SH-SY5Y (cell line): ENCODE measurements at regions not wholly inside any gene's neighbourhood (a gene's known extent, or its start where the extent isn't known, plus 50 kb on each side); places are given as distances from the start of the nearest gene placed in this dataset.

Experiments
- GATA2 ChIP-seq: IDR thresholded peaks from 2 replicates; pipeline ENCODE4 v1.6.1; 2011; ENCODE audit warnings: mild to moderate bottlenecking, low read depth, low read length
- GATA3 ChIP-seq: IDR thresholded peaks from 2 replicates; pipeline ENCODE4 v1.6.1; 2011; ENCODE audit warnings: low read depth, mild to moderate bottlenecking, low read length, moderate library complexity

DNA sequence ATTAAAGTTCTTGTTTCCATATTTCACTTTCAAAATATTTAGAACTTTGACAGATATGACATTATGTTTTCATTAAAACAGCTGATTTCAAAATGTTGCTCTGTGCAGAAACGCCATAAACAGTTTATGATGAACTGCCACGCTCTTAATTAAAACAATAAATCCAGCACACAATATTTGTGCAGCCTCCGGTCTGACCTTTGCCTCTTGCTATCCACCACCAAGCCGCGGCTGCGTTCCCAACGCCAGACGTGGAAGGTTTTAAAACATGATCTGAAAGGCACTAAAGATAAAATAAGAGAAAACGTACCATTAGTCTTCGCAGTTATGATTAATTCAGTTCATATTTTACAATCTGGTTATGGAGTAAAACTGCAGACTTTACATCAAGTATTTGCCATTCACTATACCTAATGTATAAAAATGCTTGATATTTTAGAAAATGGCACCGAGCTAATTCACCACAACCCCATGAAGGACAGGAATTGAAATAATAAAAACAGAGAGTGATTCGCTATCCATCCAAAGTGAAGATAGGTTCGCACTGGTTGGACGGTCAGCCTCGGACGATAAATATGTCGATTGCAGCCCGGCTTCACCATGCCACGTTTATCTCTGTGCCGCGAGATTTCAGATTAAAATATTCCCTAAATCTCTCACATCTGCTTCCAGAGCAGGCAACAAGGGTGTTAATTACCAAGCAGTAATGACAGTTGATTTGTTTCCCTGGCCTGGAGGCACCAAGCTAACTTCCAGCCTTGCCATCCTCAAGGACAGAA lies 103.3 kb upstream of the ZNF507 start:
- TF ChIP-seq GATA3 (no peak), GATA2 (no peak)

DNA sequence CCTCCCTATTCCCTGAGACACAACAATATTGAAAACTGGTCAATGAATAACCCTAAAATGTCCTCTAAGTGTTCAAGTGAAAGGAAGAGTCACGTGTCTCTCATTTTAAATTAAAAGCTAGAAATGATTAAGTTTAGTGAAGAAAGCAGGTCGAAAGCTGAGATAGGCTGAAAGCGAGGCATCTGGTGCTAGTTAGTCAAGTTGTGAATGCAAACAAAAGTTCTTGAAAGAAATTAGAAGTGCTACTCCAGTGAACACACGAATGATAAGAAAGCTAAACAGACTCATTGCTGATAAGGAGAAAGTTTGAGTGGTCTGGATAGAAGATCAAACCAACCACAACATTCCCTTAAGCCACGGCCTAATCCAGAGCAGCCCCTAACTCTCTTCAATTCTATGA lies 99.4 kb upstream of the ZNF507 start:
- TF ChIP-seq GATA2 (no peak), GATA3 (no peak)

DNA sequence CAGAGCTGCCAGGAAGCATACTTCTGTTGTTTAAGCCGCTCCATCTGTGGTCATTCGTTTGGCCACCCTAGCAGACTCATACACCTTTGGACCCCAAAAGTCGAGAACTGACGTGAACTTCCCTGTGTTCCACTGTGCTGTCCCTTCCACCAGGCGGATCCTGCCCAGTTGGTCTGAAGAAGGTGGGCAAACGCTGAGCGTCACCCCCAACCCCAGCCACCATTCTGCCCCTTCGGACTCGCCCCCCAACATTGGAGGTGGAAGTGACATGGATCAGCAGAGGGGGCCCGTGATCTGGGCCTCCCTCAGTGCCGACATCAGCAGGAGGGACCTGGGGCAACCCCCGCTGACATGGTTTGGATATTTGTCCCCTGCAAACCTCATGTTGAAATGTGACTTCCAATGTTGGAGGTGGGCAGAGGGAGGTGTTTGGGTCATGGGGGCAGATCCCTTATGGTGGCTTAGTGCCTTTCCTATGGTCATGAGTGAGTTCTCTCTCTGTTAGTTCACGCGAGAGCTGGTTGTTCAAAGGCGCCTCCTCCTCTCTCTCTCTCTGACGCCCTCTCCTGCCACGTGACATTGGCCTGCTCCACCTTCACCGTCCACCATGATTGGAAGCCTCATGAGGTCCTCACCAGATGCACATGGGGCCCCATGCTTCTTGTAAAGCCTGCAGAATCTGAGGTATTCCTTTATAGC lies 93.6 kb upstream of the ZNF507 start:
- no peak for TF ChIP-seq GATA3
- no peak for TF ChIP-seq GATA2

GRCh38 chr19:32252333-32252669 lies 93.1 kb upstream of the ZNF507 start:
- TF ChIP-seq GATA2, result no peak
- TF ChIP-seq GATA3, result no peak

DNA sequence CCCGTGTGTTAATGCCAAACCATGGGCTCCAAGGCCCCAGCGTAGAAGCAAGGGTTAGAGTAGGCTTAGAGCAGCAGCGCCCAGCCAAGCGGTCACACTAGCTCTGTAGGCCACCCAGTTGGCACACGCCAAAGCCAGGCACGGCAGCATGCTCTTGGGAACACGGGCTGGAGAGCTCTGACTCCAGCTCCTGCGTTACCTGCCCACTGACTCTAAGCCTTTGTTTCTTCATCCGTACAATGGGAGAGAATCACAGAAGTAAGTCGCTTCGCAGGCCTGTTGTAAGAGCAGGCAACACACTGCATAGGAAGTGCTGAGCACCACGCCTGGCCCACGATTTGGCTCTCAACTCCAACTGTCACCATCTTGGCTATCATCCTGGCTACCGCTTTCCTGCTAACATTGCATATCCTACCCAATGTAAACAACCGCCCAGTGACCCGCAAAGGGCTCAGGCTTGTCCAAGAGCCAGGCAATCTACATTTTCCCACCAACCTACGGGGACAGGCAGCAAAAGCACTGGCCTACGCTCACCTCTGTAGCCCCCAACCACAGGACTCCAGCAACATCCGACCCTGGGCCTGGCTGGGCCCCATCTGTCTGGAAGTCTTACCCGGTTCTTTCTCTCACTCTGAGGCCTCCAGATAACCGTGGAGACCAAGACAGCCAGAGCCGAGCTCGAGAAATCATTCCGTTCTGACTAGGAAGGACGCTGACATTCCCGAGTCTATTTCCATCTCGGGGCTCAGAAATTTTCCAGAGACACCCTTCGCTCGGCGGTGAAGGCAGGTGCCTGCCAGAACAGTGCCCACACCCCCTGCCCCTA lies 91.5 kb upstream of the ZNF507 start:
- TF ChIP-seq GATA3 (no peak), GATA2 (no peak)

DNA sequence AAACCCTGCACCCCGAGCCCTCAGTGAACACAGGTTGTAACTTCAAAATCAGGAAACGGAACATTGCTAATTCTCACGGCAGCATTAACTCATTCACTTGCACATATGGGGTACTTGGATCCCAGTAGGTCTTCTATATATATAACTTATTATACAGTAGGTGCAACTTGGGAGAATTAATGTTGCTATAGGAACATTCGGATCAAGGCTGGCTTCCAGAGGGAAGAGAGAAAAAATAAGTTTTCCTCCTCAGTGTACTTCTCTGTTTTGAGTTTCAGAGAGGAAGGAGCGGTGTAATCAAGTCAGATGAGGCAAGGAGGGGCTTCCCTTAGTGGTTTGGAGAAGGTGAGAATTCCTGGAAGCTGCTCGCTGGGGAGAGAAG lies 90.9 kb upstream of the ZNF507 start:
- no peak for TF ChIP-seq GATA3
- no peak for TF ChIP-seq GATA2

DNA sequence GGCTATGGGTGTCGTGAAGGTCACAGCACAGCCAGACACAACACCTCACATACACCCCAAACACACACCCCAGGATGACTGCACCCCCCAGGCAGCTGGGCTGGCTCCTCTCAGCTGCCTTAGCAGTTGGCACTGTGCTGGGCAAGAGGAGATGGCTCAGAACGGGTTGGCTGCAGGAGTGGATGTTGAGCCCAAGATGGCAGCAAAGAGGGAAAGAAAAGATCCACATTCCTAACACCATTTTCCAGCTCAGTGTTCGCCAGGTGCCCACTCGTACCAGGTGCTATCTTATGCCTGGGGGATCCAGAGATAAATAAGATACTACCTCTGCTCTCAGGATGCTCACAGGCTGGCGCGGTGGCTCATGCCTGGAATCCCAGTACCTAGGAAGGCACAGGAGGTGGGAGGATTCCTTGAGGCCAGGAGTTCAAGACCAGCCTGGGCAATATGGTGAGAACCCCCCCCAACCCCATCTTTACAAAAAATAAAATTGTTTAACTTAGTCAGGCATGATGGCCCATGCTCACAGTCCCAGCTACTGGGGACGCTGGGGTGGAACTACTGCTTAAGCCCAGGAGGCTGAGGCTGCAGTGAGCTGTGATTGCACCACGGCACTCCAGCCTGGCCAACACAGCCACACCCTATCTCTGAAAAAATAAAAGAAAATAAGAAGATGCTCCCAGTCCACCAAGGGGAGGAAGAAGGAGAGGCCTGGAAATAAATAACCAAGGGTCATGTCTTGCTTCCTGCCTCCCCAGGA lies 89.7 kb upstream of the ZNF507 start:
- TF ChIP-seq GATA2, result no peak
- TF ChIP-seq GATA3, result no peak

DNA sequence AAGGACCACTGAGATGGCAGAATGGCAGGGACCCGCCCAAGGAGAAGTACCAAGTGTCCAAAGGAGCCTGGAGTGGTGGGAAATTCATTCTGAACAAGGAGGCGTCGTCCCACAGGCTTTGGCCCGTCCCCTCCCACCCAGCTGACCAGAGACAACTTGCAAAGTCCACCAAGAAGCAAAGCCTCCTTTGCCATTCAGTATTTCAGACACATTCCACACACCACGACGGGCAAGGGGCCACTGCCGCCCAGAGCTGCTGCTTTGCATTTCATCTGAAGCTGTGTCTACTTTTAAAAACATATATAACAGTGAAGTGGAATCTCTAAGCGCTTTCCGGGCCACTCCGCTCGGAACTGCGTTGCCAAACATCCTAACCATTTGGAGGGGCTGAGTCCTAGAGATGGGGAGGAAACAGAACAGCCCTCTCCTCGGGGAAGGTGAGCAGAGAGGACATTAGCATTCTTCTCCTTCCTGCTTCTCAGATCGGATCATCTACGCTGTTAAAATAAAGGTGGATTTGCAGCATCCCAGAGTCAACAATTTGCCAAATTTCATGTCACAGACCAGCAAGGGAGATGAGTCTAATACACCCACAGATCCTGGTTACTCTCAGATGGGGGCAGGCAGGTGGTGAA lies 89.0 kb upstream of the ZNF507 start:
- TF ChIP-seq GATA2 (no peak), GATA3 (no peak)

DNA sequence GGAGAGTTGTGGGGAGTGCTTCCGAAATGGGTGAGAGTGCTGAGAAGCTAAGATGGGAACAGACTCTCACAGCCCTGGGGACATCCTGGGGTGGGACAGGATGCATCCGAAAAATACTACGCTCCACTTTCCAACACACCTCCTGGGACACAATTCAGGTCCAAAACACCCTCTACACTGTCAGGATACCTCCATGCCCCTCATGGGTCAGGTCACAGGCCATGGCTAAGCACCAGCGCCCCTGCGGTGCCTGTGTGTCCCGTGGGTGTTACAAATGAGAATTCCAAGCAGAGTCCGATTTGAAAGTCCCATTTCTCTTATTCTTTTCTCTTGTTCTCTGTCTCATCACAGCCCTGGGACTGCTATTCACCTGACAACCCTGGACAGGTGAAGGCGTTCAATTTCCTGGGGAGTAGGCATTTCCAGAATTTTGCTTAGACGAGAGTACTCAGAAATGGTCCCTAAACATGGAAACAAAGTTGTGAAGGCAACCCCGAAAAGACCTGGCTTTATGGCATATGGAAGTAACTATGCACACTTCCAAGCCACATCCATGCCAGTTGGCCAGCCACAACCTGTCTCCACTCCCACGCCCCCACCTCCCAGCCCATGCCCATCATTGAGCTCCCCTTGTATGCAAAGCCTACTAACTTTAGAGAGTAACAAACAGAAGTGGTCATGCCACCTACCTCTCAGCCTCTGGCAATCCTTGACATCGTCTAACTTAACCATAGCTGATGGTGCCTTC lies 87.9 kb upstream of the ZNF507 start:
- no peak for TF ChIP-seq GATA3
- no peak for TF ChIP-seq GATA2

DNA sequence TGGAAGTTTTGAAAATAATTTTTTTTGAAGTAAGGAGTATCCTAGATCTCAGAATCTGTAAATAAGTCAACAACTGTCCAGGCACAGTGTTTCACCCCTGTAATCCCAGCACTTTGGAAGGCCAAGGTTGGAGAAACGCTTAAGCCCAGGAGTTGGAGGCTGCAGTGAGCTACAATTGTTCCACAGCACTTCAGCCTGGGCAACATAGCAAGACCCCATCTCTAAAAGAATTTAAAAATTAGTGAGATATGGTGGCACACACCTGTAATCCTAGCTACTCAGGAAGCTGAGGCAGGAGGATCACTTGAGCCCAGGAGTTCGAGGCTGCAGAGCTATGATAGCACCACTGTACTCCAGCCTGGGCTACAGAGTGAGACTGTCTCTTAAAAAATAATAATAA lies 87.2 kb upstream of the ZNF507 start:
- TF ChIP-seq GATA3, result no peak

DNA sequence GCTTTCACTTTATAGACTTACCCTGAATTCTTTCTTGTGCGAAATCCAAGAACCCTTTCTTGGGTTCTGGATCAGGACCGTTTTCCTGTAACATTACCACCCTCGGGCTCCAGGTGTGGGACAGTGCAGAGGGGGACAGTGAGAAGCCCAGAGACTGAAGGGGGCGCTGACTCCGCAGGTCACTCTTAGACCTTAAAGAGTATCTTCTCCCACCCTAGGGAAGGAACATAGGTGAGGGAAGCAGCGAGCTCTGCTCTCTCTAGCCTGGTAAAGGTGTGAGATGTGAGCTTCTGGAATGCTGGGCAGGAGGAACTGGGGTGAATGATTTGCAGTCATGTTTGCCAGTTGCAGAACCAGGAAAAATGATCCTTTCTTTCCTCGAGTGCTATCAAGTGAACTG lies 80.8 kb upstream of the ZNF507 start:
- TF ChIP-seq GATA3 (no peak), GATA2 (no peak)

DNA sequence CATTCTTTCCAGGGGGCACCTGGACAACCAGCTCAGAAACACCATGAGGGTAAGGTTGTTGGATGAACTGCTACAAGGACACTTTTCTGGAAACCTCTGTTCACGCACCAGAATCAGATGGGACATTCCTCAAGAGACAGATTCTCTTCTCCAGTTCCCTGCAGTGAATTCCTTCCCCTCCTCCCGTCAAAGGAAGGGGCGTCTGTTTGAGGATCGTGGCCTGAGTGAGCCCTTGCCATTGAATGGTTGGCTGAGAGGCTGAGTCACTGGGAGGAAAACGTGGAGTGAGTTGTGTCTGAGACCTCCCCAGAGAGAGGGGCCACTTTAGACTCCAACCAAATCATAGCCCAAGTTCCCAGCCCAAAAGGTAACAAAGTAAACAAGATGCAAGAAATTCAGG lies 79.4 kb upstream of the ZNF507 start:
- TF ChIP-seq GATA2 (no peak), GATA3 (no peak)

DNA sequence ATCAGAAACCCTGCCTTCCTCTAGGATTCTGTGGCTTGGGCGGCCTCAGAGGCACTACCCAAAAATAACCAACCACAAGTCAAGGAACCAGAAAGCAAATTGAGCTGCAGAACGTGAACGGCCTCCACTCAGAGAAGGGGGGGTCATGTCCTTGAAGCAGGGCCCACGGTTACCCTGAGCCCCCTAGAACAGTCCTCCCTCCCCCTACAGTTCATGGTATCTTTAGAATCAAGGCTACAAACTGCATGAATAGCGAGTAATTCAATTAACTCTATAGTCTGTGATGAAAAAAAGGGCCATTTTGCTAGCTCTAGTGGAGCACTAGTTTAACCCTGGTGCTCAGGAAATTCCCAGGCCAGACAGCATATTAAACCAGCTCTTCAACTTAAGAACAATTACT lies 79.0 kb upstream of the ZNF507 start:
- peak; percentile 65 for TF ChIP-seq GATA3
- TF ChIP-seq GATA2, result peak; percentile 88
